Upper lobe of right lung (tissue), 1 donor: ENCODE measurements at regions not wholly inside any gene's neighbourhood (a gene's known extent, or its start where the extent isn't known, plus 50 kb on each side); places are given as distances from the start of the nearest gene placed in this dataset.

Experiments
- ATAC-seq: fragments of 200-7000 bp; cut with Tn5 transposase; one replicate; pipeline ENCODE4 v1.9.1; 2020; ENCODE audit warnings: mild to moderate bottlenecking, moderate library complexity
- DNase-seq: peaks from one replicate; pipeline ENCODE4 v3.0.0-alpha.2; 2020
- H3K27ac ChIP-seq: fragments of 200-600 bp; one replicate; pipeline ENCODE4 v1.8.0; 2022
- H3K27me3 ChIP-seq: fragments of 200-600 bp; one replicate; pipeline ENCODE4 v1.8.0; 2022; ENCODE audit warnings: mild to moderate bottlenecking
- H3K36me3 ChIP-seq: fragments of 200-600 bp; one replicate; pipeline ENCODE4 v1.8.0; 2022
- H3K4me1 ChIP-seq: fragments of 200-600 bp; one replicate; pipeline ENCODE4 v1.8.0; 2022
- H3K4me3 ChIP-seq: fragments of 200-600 bp; one replicate; pipeline ENCODE4 v1.8.0; 2022; ENCODE audit warnings: mild to moderate bottlenecking
- H3K9me3 ChIP-seq: fragments of 200-600 bp; one replicate; pipeline ENCODE4 v1.8.0; 2022
- intact Hi-C: fragments of 100-400 bp; cut with DNase I; formaldehyde crosslinking; loops from one replicate; pipeline ENCODE4 v1.11.0; 2022
- TF ChIP-seq, protein P1 (sequence below): fragments of 200-600 bp; IDR thresholded peaks from one replicate; pipeline ENCODE4 v1.8.0; 2022; ENCODE audit warnings: antibody characterized with exemption
- donor health status: DM: no; HTN: yes; CAD: no; lungs with severe emphysema.

DNA sequence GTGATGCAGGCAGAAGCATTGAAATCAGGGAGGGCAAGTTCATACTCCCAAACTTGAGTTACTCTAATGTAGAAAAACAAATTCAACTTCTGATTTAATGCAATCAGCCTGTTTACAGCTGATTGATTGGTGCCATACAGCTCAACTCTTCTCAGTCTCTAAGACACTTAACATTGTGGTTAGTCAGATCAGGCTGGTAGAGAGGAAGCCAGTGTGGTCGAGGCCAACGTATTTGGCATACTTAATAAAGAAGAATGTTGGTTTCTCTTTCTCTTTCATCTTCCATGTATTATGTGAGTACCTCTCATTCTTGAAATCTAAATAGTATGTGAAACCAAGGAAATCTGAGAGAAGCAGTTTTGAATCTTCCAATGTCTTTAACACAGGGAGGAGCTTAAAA, 255.0 kb upstream of the SLITRK1 start:
- no peaks in the 10 kb centered on the region for H3K4me1 ChIP-seq
- no peak for DNase-seq
- H3K27ac ChIP-seq = no peak overlapping the region
- TF ChIP-seq, protein P1, sequence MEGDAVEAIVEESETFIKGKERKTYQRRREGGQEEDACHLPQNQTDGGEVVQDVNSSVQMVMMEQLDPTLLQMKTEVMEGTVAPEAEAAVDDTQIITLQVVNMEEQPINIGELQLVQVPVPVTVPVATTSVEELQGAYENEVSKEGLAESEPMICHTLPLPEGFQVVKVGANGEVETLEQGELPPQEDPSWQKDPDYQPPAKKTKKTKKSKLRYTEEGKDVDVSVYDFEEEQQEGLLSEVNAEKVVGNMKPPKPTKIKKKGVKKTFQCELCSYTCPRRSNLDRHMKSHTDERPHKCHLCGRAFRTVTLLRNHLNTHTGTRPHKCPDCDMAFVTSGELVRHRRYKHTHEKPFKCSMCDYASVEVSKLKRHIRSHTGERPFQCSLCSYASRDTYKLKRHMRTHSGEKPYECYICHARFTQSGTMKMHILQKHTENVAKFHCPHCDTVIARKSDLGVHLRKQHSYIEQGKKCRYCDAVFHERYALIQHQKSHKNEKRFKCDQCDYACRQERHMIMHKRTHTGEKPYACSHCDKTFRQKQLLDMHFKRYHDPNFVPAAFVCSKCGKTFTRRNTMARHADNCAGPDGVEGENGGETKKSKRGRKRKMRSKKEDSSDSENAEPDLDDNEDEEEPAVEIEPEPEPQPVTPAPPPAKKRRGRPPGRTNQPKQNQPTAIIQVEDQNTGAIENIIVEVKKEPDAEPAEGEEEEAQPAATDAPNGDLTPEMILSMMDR = no peak
- H3K36me3 ChIP-seq = no peaks in the 10 kb centered on the region
- no peaks in the 10 kb centered on the region for H3K9me3 ChIP-seq
- peak; percentile 47 for ATAC-seq
- H3K27me3 ChIP-seq = no peaks in the 10 kb centered on the region
- peak overlapping the region; percentile 4 for H3K4me3 ChIP-seq
- intact Hi-C loops = no loop called here

DNA sequence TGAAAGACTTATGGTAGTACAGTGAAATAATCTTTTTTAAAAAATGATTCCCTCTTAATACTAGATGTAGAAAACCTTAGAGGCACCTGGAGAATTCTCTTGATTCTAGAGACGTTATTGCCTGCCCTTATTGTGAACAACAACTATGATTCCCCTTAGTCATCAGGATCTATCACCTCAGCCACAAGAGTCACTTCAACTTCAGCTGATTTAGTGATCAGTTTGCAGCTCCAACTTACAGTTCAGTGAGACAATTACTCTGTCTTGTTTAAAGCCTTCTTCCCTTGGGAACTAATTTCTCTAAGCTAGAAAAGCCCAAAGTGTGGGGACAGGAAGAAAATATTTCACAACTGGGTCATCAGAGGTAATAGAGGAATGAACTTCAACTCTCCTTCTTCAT, 254.3 kb upstream of the SLITRK1 start:
- ATAC-seq = no peak
- H3K27ac ChIP-seq = no peak overlapping the region
- H3K27me3 ChIP-seq = no peaks in the 10 kb centered on the region
- H3K36me3 ChIP-seq = no peaks in the 10 kb centered on the region
- TF ChIP-seq, protein P1 = no peak
- no peaks in the 10 kb centered on the region for H3K9me3 ChIP-seq
- no peak for DNase-seq
- H3K4me1 ChIP-seq = no peaks in the 10 kb centered on the region
- no peak overlapping the region for H3K4me3 ChIP-seq
- intact Hi-C loops = no loop called here

DNA sequence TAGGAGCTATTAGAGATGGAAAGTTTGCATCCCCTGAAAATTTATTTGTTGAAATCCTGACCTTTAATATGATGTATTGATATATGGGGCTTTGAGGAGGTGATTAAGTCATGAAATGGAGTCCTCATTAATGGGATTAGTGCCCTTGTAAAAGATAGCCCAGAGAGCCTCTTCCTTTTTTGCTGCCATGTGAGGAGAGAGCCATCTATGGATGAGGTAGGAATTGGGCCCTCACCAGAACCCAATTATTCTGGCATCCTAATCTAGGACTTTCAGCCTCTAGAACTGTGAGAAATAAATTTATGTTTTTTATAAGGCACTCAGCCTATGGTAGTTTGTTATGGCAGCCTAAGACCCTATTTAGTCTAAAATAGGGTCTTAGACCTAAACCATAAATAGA, 250.2 kb upstream of the SLITRK1 start:
- TF ChIP-seq, protein P1 = no peak
- Histone ChIP-seq H3K4me3 (no peak overlapping the region), H3K4me1 (no peaks in the 10 kb centered on the region), H3K27ac (no peak overlapping the region), H3K9me3 (no peaks in the 10 kb centered on the region), H3K36me3 (no peaks in the 10 kb centered on the region), H3K27me3 (no peaks in the 10 kb centered on the region)
- DNase-seq = no peak
- no peak for ATAC-seq
- intact Hi-C loops = no loop called here

DNA sequence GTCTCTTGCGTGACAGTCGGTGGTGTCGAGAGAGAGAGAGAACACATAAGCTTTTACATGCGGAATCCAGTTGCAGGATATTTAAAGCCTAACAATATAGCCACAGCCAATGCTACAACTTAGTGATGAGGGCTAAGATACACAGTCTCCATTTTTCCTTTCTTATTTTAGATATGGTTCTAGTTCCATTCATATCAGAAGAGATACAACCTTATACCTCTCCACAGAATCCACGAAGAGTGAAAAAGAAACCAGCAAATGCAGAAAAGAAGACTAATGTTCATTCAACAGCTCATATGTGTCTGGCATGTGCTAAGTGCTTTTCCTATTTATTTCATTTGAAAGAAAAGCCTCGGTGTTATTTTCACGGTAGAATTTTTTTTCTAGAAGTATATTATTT, 249.0 kb upstream of the SLITRK1 start:
- TF ChIP-seq, protein P1 = no peak
- Histone ChIP-seq H3K4me1 (no peaks in the 10 kb centered on the region), H3K36me3 (no peaks in the 10 kb centered on the region), H3K9me3 (no peaks in the 10 kb centered on the region), H3K27ac (no peak overlapping the region), H3K27me3 (no peaks in the 10 kb centered on the region), H3K4me3 (no peak overlapping the region)
- intact Hi-C loops = no loop called here
- DNase-seq = no peak
- no peak for ATAC-seq

DNA sequence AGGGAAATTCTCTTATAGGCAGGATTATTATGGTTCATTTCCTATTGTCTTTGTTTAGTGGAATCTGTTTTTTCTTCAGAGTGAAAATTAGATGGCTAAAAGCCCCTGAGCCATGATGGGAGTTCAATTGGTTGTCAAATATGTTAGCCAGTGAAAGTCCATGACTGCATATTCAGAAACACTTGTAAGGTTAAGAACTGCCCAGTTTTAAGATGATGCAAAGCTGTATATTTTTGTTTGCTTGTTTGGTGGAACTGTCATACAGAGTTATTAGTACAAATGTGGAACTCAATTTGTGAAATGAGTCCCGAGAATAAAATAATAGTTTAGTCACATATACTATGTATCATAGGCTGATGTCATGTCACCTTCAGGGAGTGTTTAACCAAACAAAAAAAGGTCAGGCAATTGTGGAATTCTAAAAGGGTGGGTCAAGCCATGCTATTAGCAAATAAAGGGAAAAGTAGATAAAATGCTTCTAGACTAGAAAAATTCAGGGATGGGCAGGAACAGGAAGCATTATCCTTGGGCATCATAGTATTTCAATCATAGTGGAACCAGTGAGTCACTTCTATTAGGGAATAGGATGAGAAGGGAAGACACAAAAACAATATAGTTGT, 248.3 kb upstream of the SLITRK1 start:
- Histone ChIP-seq H3K27me3 (no peaks in the 10 kb centered on the region), H3K27ac (no peak overlapping the region), H3K4me3 (no peak overlapping the region), H3K9me3 (no peaks in the 10 kb centered on the region), H3K4me1 (no peaks in the 10 kb centered on the region), H3K36me3 (no peaks in the 10 kb centered on the region)
- DNase-seq = no peak
- intact Hi-C loops = no loop called here
- TF ChIP-seq, protein P1 = no peak
- no peak for ATAC-seq

DNA sequence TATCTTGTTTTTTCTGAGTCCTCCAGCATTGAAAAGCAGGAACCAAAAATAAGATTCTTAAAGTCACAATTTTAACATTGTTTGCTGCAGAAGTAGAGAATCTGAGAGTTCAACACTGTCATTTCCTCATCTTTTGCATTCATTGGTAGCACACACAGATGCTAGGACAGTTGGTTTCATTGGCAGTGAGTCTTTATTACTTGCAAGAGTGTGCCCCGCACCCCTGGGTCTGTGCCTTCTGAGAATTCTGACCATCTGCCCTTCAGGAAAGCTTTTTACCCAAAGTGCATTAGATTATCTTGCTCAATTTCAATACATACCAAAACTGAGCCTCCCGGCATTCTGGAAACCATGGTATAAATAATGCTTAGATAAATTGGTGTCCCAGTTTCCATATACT, 247.7 kb upstream of the SLITRK1 start:
- no peak for DNase-seq
- no peak overlapping the region for H3K4me3 ChIP-seq
- no peak overlapping the region for H3K27ac ChIP-seq
- TF ChIP-seq, protein P1 = no peak
- H3K36me3 ChIP-seq = no peaks in the 10 kb centered on the region
- intact Hi-C loops = no loop called here
- no peak for ATAC-seq
- no peaks in the 10 kb centered on the region for H3K4me1 ChIP-seq
- H3K27me3 ChIP-seq = no peaks in the 10 kb centered on the region
- H3K9me3 ChIP-seq = no peaks in the 10 kb centered on the region
